ENCODE measurements at regions not wholly inside any gene's neighbourhood (a gene's known extent, or its start where the extent isn't known, plus 50 kb on each side); places are given as distances from the start of the nearest gene placed in this dataset.

GRCh38 chr2:15701341-15701907, 109.8 kb downstream of the DDX1 start:
- DNase-seq (ENCODE audit: low read depth): no peak

GRCh38 chr2:15701991-15702390, 110.3 kb downstream of the DDX1 start:
- no peak for DNase-seq (ENCODE audit: low read depth)

GRCh38 chr2:15702452-15702851, 110.8 kb downstream of the DDX1 start:
- DNase-seq (ENCODE audit: low read depth): no peak

- DNase-seq (ENCODE audit: low read depth): no peak
Observed at GRCh38 chr2:15703365-15703869, 111.7 kb downstream of the DDX1 start.

- no peak for DNase-seq (ENCODE audit: low read depth)
Observed at GRCh38 chr2:15704086-15704787, 112.6 kb downstream of the DDX1 start.

- DNase-seq (ENCODE audit: low read depth): no peak
Observed at GRCh38 chr2:15704788-15705115, 113.1 kb downstream of the DDX1 start.

- no peak for DNase-seq (ENCODE audit: low read depth)
Observed at GRCh38 chr2:15705310-15705709, 113.6 kb downstream of the DDX1 start.

GRCh38 chr2:15705839-15706386, 114.2 kb downstream of the DDX1 start:
- DNase-seq (ENCODE audit: low read depth): no peak

- DNase-seq (ENCODE audit: low read depth): no peak
Observed at GRCh38 chr2:15706424-15706823, 114.8 kb downstream of the DDX1 start.

- no peak for DNase-seq (ENCODE audit: low read depth)
Observed at GRCh38 chr2:15706986-15707632, 115.4 kb downstream of the DDX1 start.

- DNase-seq (ENCODE audit: low read depth): no peak
Observed at GRCh38 chr2:15708161-15708560, 116.5 kb downstream of the DDX1 start.

GRCh38 chr2:15708865-15709820, 117.5 kb downstream of the DDX1 start:
- DNase-seq (ENCODE audit: low read depth): no peak

GRCh38 chr2:15711126-15711860, 119.6 kb downstream of the DDX1 start:
- DNase-seq (ENCODE audit: low read depth): no peak

GRCh38 chr2:15712551-15713342, 121.1 kb downstream of the DDX1 start:
- DNase-seq (ENCODE audit: low read depth): no peak

- no peak for DNase-seq (ENCODE audit: low read depth)
Observed at GRCh38 chr2:15713475-15713874, 121.8 kb downstream of the DDX1 start.

- DNase-seq (ENCODE audit: low read depth): no peak
Observed at GRCh38 chr2:15714002-15714401, 122.3 kb downstream of the DDX1 start.

GRCh38 chr2:15714609-15715008, 122.9 kb downstream of the DDX1 start:
- DNase-seq (ENCODE audit: low read depth): no peak

GRCh38 chr2:15715596-15715995, 123.9 kb downstream of the DDX1 start:
- DNase-seq (ENCODE audit: low read depth): no peak

GRCh38 chr2:15718103-15718943, 126.7 kb downstream of the DDX1 start:
- no peak for DNase-seq (ENCODE audit: low read depth)

Data from M059J (cell line).